HuH-7 (cell line): ENCODE measurements at regions not wholly inside any gene's neighbourhood (a gene's known extent, or its start where the extent isn't known, plus 50 kb on each side); places are given as distances from the start of the nearest gene placed in this dataset.
A peak's percentile ranks its signal among the peaks of the same experiment; 100 is the strongest.
"Not testable (repeated sequence)": the region's sequence is repeated elsewhere in the genome, so short reads cannot be mapped to it uniquely, and the experiment has no call there.

Experiments
- DNase-seq: peaks from one replicate; pipeline ENCODE4 v3.0.0; 2011; ENCODE audit warnings: low spot score

DNA sequence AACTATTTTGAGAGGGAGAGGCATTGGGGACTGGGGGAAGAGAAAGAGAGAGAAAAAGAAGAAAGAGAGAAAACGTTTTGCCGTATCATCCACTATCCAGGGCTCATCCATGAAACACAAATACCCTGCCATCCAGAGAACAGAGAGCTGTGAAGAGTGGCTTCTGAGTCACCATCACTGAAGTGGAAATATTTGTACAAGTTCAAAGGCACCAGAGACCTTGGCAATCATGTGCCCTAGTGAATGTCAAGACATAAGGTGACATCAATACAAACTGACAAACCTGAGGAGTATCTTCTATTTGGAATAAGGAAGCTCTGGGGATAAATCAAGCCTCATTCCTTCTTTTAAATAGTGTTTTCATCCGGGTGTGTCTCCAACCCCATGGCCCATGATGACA is 197.2 kb upstream of the PROX1 start:
- no peak for DNase-seq

DNA sequence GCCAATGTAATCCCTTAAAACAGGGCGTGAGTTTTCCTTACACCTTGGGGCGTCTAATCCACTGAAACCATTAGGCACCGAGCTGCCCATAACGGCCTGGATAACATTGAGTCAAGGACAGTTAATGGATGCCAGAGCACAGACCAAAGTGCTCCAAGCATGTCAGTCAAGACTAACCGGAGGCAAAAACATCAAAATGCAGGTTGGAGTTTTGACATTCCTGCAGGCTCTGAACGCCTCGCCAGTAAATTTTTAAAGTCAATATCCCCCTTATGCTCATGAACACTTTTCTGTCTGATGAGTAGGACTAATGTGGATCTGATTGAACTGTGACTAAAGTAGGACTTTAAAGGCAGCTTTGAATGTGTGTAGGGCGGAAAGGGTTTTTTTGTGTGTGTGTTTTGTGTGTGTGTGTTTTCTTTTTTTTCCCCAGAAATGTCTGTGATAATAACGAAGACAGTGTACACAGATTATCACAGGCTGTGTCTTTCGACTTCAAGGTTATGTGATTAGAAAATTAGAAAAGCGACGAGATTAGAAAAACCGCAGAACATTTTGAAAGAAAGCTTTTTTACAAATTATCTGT is 194.2 kb upstream of the PROX1 start:
- DNase-seq = no peak

- DNase-seq = no peak
Observed at GRCh38 chr1:213796525-213796924, 191.2 kb upstream of the PROX1 start.

DNA sequence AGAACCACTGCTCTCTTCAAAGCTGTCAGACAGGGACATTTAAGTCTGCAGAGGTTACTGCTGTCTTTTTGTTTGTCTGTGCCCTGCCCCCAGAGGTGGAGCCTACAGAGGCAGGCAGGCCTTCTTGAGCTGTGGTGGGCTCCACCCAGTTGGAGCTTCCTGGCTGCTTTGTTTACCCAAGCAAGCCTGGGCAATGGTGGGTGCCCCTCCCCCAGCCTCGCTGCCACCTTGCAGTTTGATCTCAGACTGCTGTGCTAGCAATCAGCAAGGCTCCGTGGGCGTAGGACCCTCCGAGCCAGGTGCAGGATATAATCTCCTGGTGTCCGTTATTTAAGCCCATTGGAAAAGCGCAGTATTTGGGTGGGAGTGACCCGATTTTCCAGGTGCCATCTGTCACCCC is 179.5 kb upstream of the PROX1 start:
- DNase-seq = not testable (repeated sequence)

DNA sequence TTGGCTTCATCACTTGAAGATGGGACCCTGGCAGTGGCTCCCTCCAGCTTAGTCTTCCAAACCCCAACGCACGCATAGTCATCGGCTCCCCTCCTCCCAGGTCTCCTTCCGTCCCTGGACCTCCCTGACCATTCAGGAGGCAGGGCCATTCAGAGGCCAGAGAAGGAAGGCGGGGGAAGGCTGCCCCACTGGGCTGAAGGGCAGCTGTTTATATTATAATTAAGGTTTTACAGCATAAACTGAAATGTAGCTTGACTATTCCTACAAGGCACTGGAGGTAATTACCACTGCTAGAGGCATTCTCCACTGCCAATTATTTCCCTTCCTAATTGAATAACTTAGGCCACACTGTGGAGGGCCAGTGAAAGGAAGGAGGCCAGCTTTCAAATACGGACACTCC is 170.6 kb upstream of the PROX1 start:
- no peak for DNase-seq

- DNase-seq = no peak
Observed at GRCh38 chr1:213820362-213821149, 167.2 kb upstream of the PROX1 start.

GRCh38 chr1:213821175-213821942 is 166.4 kb upstream of the PROX1 start:
- no peak for DNase-seq

GRCh38 chr1:213821943-213822334 is 165.8 kb upstream of the PROX1 start:
- DNase-seq = no peak

GRCh38 chr1:213826891-213827290 is 160.9 kb upstream of the PROX1 start:
- no peak for DNase-seq

- no peak for DNase-seq
Observed at GRCh38 chr1:213828867-213829266, 158.9 kb upstream of the PROX1 start.

GRCh38 chr1:213829780-213830179 is 158.0 kb upstream of the PROX1 start:
- no peak for DNase-seq

- DNase-seq = no peak
Observed at GRCh38 chr1:213830371-213830770, 157.4 kb upstream of the PROX1 start.

- DNase-seq = no peak
Observed at GRCh38 chr1:213840575-213840974, 147.2 kb upstream of the PROX1 start.

DNA sequence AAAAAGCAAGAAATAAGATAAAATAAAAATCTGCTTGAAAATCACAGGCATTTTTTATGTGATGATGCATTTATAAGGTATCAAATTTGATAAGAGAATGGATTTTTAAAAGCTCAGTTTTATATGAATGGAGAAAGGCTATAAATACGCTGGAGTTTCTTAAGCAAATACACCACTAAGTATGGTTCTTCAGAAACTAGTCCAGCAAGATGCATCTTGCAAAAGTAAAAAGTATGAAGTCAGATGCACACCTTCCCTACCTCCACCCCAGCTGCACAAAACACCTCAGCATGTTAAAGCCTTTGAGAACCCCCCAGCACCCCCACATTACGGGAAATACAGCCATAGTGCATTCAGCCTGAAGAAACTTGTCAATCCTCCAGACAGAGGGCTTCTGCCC is 143.1 kb upstream of the PROX1 start:
- DNase-seq = no peak

- no peak for DNase-seq
Observed at GRCh38 chr1:213852107-213852506, 135.7 kb upstream of the PROX1 start.

GRCh38 chr1:213858581-213858980 is 129.2 kb upstream of the PROX1 start:
- DNase-seq = peak; percentile 15

DNA sequence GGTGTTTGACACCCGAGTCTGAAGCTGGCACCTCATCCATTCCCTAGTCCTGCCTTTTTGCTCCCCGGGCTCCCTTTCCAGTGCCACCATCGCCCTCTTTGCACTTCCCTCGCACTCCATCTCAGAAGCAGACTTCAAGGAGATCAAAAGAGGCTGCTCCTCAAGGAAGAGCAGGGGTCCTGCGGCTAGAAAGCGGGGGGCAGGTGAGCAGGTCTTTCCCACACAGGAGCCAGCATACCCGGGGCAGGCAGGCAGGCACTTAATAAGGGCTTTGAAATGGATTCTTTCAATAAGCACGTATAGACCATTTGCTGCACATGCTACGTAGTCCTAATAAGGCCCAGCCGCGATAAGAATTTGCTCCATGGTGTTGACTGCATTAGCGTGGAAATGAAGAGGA is 125.9 kb upstream of the PROX1 start:
- DNase-seq = no peak

GRCh38 chr1:213864091-213864490 is 123.7 kb upstream of the PROX1 start:
- no peak for DNase-seq

DNA sequence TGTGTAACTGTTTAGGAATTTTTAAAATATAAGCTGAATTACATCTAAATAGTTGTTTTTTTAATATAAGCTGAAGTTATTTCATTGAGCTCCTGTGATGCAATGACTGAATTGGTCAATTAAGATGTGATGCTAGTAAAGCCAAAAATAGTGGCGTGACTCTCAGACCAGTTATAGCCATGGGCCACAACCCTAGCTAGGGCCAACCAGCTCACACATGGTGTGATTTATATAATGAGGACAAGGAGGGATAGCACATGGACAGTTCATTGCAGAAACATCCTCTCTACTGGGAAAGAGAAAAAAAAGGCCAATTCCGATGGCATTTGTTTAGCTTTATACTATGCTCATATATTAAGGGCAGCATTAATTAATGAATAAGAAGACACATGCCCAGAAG is 119.3 kb upstream of the PROX1 start:
- no peak for DNase-seq

GRCh38 chr1:213871179-213871578 is 116.6 kb upstream of the PROX1 start:
- no peak for DNase-seq

DNA sequence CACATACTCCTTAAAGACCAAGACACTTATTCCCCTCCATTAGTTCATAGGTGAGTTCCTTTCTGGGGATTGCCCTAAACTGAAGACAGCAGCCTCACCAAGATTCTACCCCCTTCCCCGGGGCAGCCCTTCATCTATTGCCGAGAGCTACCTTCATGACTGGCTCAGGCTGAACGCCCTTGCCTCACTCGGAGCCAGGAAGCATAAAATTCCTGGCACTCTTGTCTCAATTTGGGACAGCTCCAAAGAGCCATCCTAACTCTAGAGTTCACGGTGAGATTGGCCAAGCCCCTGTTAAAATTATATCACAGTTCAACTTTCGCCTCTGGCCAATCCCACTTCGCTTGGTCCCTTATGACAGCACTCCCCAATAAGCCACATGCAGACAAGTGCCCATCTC is 113.0 kb upstream of the PROX1 start:
- DNase-seq = no peak

GRCh38 chr1:213876531-213876930 is 111.2 kb upstream of the PROX1 start:
- no peak for DNase-seq

GRCh38 chr1:213883618-213884017 is 104.2 kb upstream of the PROX1 start:
- no peak for DNase-seq
